ENCODE measurements at regions not wholly inside any gene's neighbourhood (a gene's known extent, or its start where the extent isn't known, plus 50 kb on each side); places are given as distances from the start of the nearest gene placed in this dataset.

DNA sequence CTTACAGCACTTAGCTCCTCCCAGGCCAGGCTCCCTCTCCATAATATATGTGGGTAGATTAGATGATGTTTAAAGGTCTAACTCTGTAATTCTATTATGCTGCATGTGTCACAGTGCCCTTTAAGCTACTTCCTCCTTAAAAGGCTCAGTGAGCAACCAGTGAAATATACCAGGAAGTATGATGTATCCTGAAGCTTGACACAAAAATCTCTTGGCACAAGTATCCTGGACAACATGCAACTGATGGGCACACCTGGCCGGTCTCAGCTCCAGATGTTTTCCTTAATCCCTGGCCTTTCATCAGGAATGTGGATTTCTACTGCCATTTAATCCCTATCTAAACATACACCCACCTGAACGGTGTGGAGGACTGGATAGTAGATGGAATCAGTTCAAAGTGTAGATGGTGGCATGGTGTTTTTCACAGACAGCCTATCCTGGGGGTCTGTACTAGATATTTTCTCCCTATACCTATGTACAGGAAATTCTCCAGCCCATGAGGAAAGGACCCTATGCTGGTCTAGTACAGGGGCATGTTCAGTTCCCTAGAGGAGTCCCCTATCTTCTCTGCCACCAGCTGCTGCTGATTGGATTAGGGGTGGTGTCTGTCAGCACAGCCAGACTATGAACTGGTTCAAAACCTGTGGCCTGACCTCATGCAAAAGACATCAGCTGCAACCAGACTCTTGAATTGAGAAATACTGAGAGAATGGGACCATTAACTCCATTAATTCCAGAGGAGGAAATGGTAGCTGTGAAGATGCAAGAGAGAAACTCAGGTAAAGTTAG lies 59.4 kb upstream of the CITED2 start:
- H3K4me1 Mint-ChIP-seq (ENCODE audit: unreplicated experiment): peaks cover 8% of the 10 kb centered on the region
- no peak overlapping the region for H3K4me3 Mint-ChIP-seq (ENCODE audit: unreplicated experiment)
- DNase-seq (ENCODE audit: extremely low spot score, unreplicated experiment): no peak
- H3K27me3 Mint-ChIP-seq (ENCODE audit: unreplicated experiment): no peaks in the 10 kb centered on the region
- H3K27ac Mint-ChIP-seq (ENCODE audit: unreplicated experiment): no peak overlapping the region
- peaks cover 4% of the 10 kb centered on the region for H3K9me3 Mint-ChIP-seq (ENCODE audit: unreplicated experiment)
- no peak for TF ChIP-seq CTCF (IDR thresholded peaks at IDR 0.05)
- H3K36me3 Mint-ChIP-seq (ENCODE audit: unreplicated experiment): no peaks in the 10 kb centered on the region

DNA sequence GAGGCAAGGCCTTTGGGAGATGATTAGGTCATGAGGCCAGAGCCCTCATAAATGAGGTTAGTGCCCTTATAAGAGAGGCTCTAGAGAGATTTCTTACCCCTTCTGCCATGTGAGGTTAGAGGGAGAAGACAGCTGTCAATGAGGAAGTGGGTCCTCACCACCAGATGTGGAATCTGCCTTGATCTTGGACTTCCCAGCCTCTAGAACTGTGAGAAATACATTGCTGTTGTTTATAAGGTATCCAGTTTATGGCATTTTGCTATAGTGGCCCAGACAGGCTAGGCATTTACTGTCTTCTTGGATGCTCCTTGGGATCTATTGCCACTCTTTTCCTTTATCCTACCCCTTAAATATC lies 57.1 kb upstream of the CITED2 start:
- Mint-ChIP-seq H3K4me3 (ENCODE audit: unreplicated experiment) (no peak overlapping the region), H3K36me3 (ENCODE audit: unreplicated experiment) (no peaks in the 10 kb centered on the region), H3K4me1 (ENCODE audit: unreplicated experiment) (peaks cover 4% of the 10 kb centered on the region), H3K27me3 (ENCODE audit: unreplicated experiment) (no peaks in the 10 kb centered on the region), H3K9me3 (ENCODE audit: unreplicated experiment) (peaks cover 4% of the 10 kb centered on the region), H3K27ac (ENCODE audit: unreplicated experiment) (no peak overlapping the region)
- DNase-seq (ENCODE audit: extremely low spot score, unreplicated experiment): no peak
- no peak for TF ChIP-seq CTCF (IDR thresholded peaks at IDR 0.05)

GRCh38 chr6:139430899-139431601 lies 56.6 kb upstream of the CITED2 start:
- no peak for DNase-seq (ENCODE audit: extremely low spot score, unreplicated experiment)
- Mint-ChIP-seq H3K27me3 (ENCODE audit: unreplicated experiment) (no peaks in the 10 kb centered on the region), H3K4me1 (ENCODE audit: unreplicated experiment) (no peaks in the 10 kb centered on the region), H3K4me3 (ENCODE audit: unreplicated experiment) (no peak overlapping the region), H3K9me3 (ENCODE audit: unreplicated experiment) (peaks cover 4% of the 10 kb centered on the region), H3K27ac (ENCODE audit: unreplicated experiment) (no peak overlapping the region), H3K36me3 (ENCODE audit: unreplicated experiment) (no peaks in the 10 kb centered on the region)
- no peak for TF ChIP-seq CTCF (IDR thresholded peaks at IDR 0.05)

GRCh38 chr6:139429580-139430145 lies 55.2 kb upstream of the CITED2 start:
- Mint-ChIP-seq H3K27ac (ENCODE audit: unreplicated experiment) (no peak overlapping the region), H3K4me1 (ENCODE audit: unreplicated experiment) (peaks cover 2% of the 10 kb centered on the region), H3K4me3 (ENCODE audit: unreplicated experiment) (no peak overlapping the region), H3K27me3 (ENCODE audit: unreplicated experiment) (no peaks in the 10 kb centered on the region), H3K36me3 (ENCODE audit: unreplicated experiment) (no peaks in the 10 kb centered on the region), H3K9me3 (ENCODE audit: unreplicated experiment) (peaks cover 4% of the 10 kb centered on the region)
- DNase-seq (ENCODE audit: extremely low spot score, unreplicated experiment): no peak
- no peak for TF ChIP-seq CTCF (IDR thresholded peaks at IDR 0.05)

DNA sequence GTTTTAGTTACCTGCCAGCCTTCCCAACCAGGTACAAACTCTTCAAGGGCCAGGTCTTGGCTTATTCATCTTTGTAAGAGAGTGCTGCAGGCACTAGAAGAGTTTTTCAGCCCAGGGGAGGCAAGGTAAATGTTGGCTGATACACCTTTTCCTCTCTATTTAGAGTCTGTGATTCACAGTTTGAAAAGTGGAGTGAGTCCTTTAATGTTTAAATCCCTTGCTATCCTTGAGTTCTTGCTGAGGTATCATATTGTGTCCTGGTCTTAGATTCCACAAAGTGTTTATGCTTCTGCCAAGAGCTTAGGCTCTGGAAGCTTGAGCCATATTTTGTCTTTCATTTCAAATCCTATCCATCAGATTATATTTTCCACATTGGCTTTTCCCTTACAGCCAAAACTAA lies 52.8 kb upstream of the CITED2 start:
- TF ChIP-seq CTCF (IDR thresholded peaks at IDR 0.05): no peak
- no peak overlapping the region for H3K27ac Mint-ChIP-seq (ENCODE audit: unreplicated experiment)
- no peak for DNase-seq (ENCODE audit: extremely low spot score, unreplicated experiment)
- no peaks in the 10 kb centered on the region for H3K36me3 Mint-ChIP-seq (ENCODE audit: unreplicated experiment)
- H3K4me1 Mint-ChIP-seq (ENCODE audit: unreplicated experiment): peaks cover 2% of the 10 kb centered on the region
- H3K4me3 Mint-ChIP-seq (ENCODE audit: unreplicated experiment): no peak overlapping the region
- no peaks in the 10 kb centered on the region for H3K27me3 Mint-ChIP-seq (ENCODE audit: unreplicated experiment)
- peaks cover 2% of the 10 kb centered on the region for H3K9me3 Mint-ChIP-seq (ENCODE audit: unreplicated experiment)

Data from osteocyte (in vitro differentiated cells).